Cardiac fibroblast (primary cell): ENCODE measurements at regions not wholly inside any gene's neighbourhood (a gene's known extent, or its start where the extent isn't known, plus 50 kb on each side); places are given as distances from the start of the nearest gene placed in this dataset.
A peak's percentile ranks its signal among the peaks of the same experiment; 100 is the strongest.

Experiments used
- DNase-seq, 2 donors: peaks; one replicate each; pipeline versions ENCODE4 v3.0.0 to v3.0.0-alpha.2; 2010; ENCODE audit warnings: low read depth in 2 of 2
- H3K4me3 ChIP-seq, 2 donors: replicated peaks in 1 of 2; 1 replicate in 1 of 2; 2 replicates in 1 of 2; pipeline ENCODE4 v1.5.1; 2011; ENCODE audit warnings: low read depth in 2 of 2, low read length in 2 of 2, mild to moderate bottlenecking in 2 of 2, moderate library complexity in 1 of 2
- TF ChIP-seq, protein P1 (sequence below): IDR thresholded peaks from one replicate; pipeline ENCODE4 v1.5.1; 2011; ENCODE audit warnings: low read depth, mild to moderate bottlenecking, low read length, inconsistent platforms

DNA sequence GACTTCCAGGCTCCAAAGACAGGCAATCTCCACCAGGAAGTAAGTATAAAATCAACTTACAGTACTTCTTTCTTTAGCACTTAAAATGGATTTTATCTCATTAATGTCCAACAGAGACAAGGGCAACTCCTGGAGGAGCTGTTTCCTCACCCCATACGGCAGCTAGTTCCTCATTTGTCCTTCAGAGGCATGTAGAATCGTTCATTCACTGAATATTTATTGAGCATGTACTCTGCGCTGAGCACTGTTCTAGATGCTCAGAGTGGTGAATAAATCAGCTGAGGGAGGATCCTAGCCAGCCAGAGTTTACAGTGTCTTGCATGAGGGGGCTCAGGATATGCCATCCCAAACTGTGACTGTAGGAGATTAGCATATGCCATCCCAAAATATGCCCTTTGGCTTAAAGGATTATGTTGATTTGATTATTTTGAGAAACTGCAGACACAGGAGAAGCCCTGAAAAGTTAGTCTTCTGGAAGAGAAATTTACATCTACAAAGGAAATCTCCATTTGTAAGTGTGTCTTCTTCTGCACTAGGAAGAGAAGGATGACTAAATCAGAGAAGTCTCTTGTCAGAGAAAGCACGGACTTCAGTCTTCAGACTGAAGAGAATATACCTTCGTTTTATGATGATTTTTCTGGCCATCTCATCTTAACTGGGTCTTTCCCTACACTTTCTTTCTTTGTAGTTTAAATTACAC, 66.9 kb downstream of the BAMBI start:
- TF ChIP-seq, protein P1, sequence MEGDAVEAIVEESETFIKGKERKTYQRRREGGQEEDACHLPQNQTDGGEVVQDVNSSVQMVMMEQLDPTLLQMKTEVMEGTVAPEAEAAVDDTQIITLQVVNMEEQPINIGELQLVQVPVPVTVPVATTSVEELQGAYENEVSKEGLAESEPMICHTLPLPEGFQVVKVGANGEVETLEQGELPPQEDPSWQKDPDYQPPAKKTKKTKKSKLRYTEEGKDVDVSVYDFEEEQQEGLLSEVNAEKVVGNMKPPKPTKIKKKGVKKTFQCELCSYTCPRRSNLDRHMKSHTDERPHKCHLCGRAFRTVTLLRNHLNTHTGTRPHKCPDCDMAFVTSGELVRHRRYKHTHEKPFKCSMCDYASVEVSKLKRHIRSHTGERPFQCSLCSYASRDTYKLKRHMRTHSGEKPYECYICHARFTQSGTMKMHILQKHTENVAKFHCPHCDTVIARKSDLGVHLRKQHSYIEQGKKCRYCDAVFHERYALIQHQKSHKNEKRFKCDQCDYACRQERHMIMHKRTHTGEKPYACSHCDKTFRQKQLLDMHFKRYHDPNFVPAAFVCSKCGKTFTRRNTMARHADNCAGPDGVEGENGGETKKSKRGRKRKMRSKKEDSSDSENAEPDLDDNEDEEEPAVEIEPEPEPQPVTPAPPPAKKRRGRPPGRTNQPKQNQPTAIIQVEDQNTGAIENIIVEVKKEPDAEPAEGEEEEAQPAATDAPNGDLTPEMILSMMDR = no peak
- no peak for DNase-seq
- no peak overlapping the region for H3K4me3 ChIP-seq

DNA sequence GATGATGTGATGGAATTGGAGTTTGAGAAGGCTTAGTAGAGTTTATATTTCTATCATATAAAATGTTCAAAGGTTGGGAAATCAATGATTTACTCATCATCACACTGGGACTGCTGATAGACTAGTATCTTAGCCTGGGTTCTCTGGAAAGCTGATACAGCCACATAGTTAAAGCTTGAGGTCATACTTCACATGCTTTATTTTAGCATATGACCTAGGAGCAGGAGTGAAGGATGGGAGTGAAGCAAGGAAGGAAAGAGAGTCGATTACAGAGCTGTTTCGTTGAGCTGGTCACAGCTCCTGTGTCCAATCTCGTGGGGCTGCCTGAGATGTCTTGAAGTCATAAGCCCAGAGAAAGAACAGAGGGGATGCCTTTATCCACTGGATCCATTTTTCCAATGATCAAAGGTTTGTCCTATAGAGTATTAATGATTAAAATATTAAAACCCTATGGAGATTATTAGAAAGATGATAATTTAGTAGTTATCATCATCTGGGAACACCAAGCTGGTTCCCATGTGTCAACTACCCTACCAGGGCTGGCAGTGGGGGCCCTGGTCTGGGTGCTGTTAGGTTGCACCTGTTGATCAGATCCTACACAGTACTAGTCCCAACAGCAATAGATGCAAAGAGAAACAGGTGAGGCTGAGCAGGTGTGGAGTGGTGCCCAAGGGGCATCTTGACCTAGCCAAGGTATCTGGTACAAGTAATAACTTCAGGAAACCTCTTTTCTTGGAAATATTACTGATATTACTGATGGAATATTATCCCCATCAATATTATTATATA, 77.8 kb downstream of the BAMBI start:
- TF ChIP-seq, protein P1 = no peak
- peak; percentile 34 to 37 for DNase-seq

DNA sequence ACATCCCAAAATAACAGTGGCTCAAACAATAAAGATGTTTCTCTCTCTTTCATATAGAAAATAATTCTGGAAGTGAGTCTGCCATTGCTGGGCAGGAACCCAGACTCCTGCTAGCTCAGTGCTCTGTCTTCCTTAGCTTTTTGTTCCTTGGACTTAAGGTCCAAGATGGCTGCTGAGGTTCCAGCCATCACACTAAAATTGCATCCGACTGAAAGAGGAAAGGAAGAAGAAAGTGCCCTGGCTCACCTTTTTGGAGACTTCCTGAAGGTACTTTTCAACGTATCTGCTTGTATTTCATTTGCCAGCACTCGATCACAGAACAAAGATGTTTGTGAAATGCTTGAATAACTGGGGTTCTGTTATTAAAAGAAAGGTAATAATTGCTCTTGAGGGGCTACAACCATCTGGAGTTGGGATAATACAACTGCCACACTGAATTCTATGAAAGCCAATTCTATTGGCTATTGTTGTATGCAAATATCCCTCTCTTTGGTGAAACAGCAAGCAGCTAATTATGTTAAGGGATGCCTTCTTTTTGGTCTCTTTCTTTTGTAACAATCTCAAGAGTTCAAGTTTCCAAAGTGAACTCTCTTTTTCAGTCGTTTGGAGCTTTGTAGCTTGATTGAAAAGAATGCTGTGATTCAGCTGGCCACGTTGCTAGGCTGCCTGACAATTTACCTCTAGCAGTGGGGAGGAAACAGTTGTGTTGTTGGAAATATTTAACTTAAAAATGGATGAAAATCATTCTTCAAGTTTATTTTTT, 83.9 kb downstream of the BAMBI start:
- TF ChIP-seq, protein P1 = no peak
- DNase-seq = peak in 1 of 2 donors; percentile 15
- no peak overlapping the region for H3K4me3 ChIP-seq

More for the DNA sequence above, 77.8 kb downstream of the BAMBI start:
- H3K4me3 ChIP-seq = no peak overlapping the region

DNA sequence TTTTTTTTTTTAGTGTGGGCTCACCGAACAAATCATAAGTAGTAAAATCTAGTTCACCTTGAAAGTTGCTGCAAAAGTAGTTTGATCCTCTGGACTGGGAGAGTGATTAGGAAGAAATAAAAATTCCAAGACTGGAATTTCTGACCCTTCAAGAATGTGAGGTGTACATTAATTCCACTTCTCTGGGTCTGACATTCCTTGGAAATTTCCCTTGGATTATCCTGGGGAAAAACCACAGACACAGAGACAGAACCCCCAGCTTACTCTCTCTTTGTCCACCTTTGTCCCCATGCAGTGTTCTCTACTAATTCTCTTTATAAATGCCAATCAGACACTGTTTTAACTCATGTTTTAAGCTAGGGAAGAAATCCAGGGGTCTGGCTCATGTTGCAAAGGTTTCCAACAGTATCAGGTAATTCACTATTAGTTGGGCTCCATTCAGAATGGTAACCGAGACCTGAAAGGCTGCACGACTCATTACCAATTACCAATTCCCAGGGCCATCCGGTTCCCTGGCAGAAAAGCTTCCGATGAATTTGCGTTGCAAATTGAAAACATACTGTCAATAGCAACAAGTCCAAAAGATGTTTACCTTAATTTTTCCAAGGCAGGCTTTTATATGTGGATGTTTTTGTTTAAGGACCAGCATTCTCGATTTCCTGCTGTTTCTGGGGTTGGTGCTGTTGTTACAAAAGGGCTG, 86.3 kb downstream of the BAMBI start:
- DNase-seq = no peak
- H3K4me3 ChIP-seq = no peak overlapping the region
- TF ChIP-seq, protein P1 = no peak

DNA sequence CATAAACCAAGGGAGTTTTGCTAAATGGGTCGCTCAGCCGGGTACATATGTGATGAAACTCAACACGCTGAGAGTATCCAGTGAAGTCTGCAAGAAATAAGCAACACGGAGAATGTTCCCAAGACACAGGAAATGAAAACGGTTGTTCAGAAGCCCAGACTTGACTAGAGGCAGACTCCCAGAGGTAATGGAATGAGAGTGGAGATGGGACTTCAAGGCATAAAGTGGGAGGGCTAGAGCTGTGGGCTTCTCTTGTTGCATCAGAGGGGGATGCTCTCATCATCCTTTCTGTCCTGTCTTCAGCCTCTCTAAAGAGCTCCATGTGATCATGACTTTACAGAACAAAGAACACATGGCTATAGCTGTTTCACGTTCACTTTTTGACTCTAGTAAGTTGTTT, 88.3 kb downstream of the BAMBI start:
- peak in 1 of 2 donors; percentile 21 for DNase-seq
- TF ChIP-seq, protein P1 = no peak
- H3K4me3 ChIP-seq = no peak overlapping the region

DNA sequence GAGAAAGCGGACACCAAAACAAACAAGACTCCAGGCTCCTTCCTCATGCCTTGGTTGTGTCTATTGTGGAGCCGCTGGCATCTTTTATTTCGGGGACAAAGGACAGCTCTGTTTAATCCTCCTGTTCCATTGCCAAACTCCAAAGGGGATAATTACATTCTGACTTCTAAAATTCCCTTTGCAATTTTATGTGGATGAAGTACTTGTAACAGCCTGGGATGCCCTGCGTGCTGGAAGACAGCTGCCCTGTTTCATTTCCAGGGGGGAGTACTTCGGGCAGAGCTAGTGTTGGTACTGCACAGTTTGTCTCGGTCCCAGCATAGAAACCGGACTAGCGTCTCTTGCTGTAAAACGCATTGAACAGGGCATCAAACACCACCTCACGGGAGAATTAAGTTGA, 90.9 kb downstream of the BAMBI start:
- TF ChIP-seq, protein P1 = no peak
- no peak overlapping the region for H3K4me3 ChIP-seq
- DNase-seq = no peak
